Neural cell (in vitro differentiated cells): ENCODE measurements at regions not wholly inside any gene's neighbourhood (a gene's known extent, or its start where the extent isn't known, plus 50 kb on each side); places are given as distances from the start of the nearest gene placed in this dataset.

Source experiments
- EP300 ChIP-seq: fragments of 450-650 bp; conservative IDR thresholded peaks from 2 replicates; pipeline ENCODE4 v1.6.1; 2014; ENCODE audit warnings: antibody characterized with exemption, mild to moderate bottlenecking, moderate library complexity; ENCODE audit not compliant: poor library complexity, severe bottlenecking
- POLR2AphosphoS5 ChIP-seq: IDR thresholded peaks from 2 replicates; pipeline ENCODE4 v1.6.1; 2012
- TAF1 ChIP-seq: IDR thresholded peaks from 2 replicates; pipeline ENCODE4 v1.6.1; 2012; ENCODE audit warnings: low read depth
- TF ChIP-seq, protein P1 (sequence below): fragments of 450-650 bp; IDR thresholded peaks from 2 replicates; pipeline ENCODE4 v1.5.1; 2014; ENCODE audit warnings: antibody characterized with exemption, mild to moderate bottlenecking, moderate library complexity; ENCODE audit not compliant: poor library complexity, severe bottlenecking

DNA sequence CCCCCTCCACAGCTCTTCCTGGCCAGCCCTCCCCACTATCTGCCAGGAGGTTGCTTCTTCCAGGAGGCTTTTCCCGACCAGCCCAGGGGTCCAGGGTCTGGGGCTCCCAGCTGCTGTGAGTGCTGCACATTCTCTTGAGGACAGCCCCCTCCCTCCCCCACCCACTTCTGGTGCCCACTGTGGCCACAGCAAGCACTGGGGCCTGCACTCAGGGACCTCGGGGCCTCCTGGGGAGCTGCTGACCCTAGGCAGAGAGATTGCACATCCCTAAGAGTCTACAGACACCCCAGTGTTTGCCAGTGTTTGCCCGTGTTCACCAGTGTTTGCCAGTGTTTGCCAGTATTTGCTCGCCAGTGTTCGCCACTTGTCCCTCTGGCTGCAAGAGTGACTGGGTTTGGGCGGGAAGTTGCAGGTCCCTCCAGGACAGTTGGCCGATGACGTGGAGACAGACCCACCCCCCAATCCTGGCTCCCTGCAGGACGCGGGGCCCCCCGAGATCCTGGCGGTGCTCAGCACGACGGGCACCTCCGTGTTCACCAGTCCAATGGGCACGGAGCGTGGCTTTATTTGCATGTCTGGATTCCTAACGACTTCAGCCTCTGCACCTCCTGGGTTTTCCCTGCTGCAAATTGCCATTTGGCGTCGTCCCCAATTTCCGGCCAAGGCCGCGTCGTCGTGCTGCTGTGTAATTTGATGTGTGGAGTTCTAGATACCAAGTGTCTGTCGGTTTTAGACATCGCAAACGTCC, 87.5 kb upstream of the NKX1-1 start:
- TF ChIP-seq, protein P1, sequence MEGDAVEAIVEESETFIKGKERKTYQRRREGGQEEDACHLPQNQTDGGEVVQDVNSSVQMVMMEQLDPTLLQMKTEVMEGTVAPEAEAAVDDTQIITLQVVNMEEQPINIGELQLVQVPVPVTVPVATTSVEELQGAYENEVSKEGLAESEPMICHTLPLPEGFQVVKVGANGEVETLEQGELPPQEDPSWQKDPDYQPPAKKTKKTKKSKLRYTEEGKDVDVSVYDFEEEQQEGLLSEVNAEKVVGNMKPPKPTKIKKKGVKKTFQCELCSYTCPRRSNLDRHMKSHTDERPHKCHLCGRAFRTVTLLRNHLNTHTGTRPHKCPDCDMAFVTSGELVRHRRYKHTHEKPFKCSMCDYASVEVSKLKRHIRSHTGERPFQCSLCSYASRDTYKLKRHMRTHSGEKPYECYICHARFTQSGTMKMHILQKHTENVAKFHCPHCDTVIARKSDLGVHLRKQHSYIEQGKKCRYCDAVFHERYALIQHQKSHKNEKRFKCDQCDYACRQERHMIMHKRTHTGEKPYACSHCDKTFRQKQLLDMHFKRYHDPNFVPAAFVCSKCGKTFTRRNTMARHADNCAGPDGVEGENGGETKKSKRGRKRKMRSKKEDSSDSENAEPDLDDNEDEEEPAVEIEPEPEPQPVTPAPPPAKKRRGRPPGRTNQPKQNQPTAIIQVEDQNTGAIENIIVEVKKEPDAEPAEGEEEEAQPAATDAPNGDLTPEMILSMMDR, result no peak
- no peak for TF ChIP-seq POLR2AphosphoS5
- TF ChIP-seq EP300, result no peak
- no peak for TF ChIP-seq TAF1
